H1 (cell line): ENCODE measurements at regions not wholly inside any gene's neighbourhood (a gene's known extent, or its start where the extent isn't known, plus 50 kb on each side); places are given as distances from the start of the nearest gene placed in this dataset.

Experiments
- CTCF ChIA-PET: fragments of 300-600 bp; sonication (Branson Sonifier 250); formaldehyde crosslinking; loops from one replicate; lab custom pipeline; 2021; ENCODE audit not compliant: partially characterized antibody; lab: Charles Lee
- POLR2A ChIA-PET: fragments of 300-600 bp; sonication (Branson Sonifier 250); formaldehyde crosslinking; loops from one replicate; lab custom pipeline; 2021; ENCODE audit warnings: inconsistent platforms; ENCODE audit not compliant: partially characterized antibody; lab: Charles Lee
- DNase-seq, 2 experiments: peaks; one replicate each; pipeline versions ENCODE4 v3.0.0 to v3.0.0-alpha.2; 2010 to 2022; ENCODE audit warnings: low spot score in 2 of 2, low read depth in 1 of 2, mixed read lengths in 1 of 2
- FAIRE-seq: peaks from 2 replicates; lab custom pipeline; 2011; peaks lifted over from hg19 to GRCh38; lab: Jason Lieb, UNC
- H2AFZ ChIP-seq: 2 replicates; pipeline ENCODE4 v1.8.1; 2012; ENCODE audit warnings: low read length, inconsistent platforms
- H2AK5ac ChIP-seq: 2 replicates; pipeline ENCODE4 v1.6.1; 2013; ENCODE audit warnings: low read depth, low read length
- H2BK120ac ChIP-seq: replicated peaks from 2 replicates; pipeline ENCODE3; 2013; ENCODE audit warnings: low read depth, low read length, inconsistent platforms
- H2BK12ac ChIP-seq: 2 replicates; pipeline ENCODE4 v1.6.1; 2013; ENCODE audit warnings: low read depth, low read length
- H2BK15ac ChIP-seq: 2 replicates; pipeline ENCODE4 v1.6.1; 2013; ENCODE audit warnings: low read length
- H2BK20ac ChIP-seq: 2 replicates; pipeline ENCODE4 v1.6.1; 2013; ENCODE audit warnings: low read length
- H2BK5ac ChIP-seq: 2 replicates; pipeline ENCODE4 v1.6.1; 2013; ENCODE audit warnings: low read depth, low read length
- H3K14ac ChIP-seq: 2 replicates; pipeline ENCODE4 v1.6.1; 2013; ENCODE audit warnings: inconsistent platforms; ENCODE audit not compliant: insufficient read length
- H3K18ac ChIP-seq: 2 replicates; pipeline ENCODE4 v1.6.1; 2013; ENCODE audit warnings: low read length; ENCODE audit errors: extremely low read depth
- H3K23ac ChIP-seq: 2 replicates; pipeline ENCODE4 v1.6.1; 2013; ENCODE audit warnings: inconsistent platforms; ENCODE audit not compliant: insufficient read length
- H3K23me2 ChIP-seq: 2 replicates; pipeline ENCODE4 v1.6.1; 2013; ENCODE audit warnings: low read depth, low read length
- H3K27ac ChIP-seq: 2 replicates; pipeline ENCODE4 v1.6.1; 2011; ENCODE audit warnings: low read depth, low read length, inconsistent platforms
- H3K27me3 ChIP-seq, 4 experiments: replicated peaks in 1 of 4; 1 replicate in 1 of 4; 2 replicates in 3 of 4; pipeline versions ENCODE4 v1.6.1 to v1.8.1; 2011 to 2013; ENCODE audit warnings: low read length in 3 of 4, mild to moderate bottlenecking in 3 of 4, inconsistent platforms in 2 of 4, mixed read lengths in 2 of 4, moderate library complexity in 1 of 4; ENCODE audit not compliant: control insufficient read depth in 3 of 4, insufficient read depth in 3 of 4; ENCODE audit errors: extremely low read depth in 1 of 4
- H3K36me3 ChIP-seq, 4 experiments: 2 replicates each; pipeline versions ENCODE4 v1.6.1 to v1.8.1; 2011 to 2013; ENCODE audit warnings: mild to moderate bottlenecking in 4 of 4, low read length in 3 of 4, moderate library complexity in 2 of 4, control low read depth in 1 of 4, inconsistent platforms in 1 of 4; ENCODE audit not compliant: insufficient read depth in 4 of 4, control insufficient read depth in 2 of 4
- H3K4ac ChIP-seq: replicated peaks from 2 replicates; pipeline ENCODE3; 2013; ENCODE audit warnings: low read length, low read depth, mixed read lengths, inconsistent platforms; ENCODE audit not compliant: insufficient read length
- H3K4me1 ChIP-seq, 4 experiments: replicated peaks in 1 of 4; 1 replicate in 1 of 4; 2 replicates in 3 of 4; pipeline versions ENCODE4 v1.6.1 to v1.8.1; 2011 to 2013; ENCODE audit warnings: low read length in 3 of 4, inconsistent platforms in 2 of 4, mixed read lengths in 1 of 4; ENCODE audit not compliant: insufficient read depth in 4 of 4, control insufficient read depth in 3 of 4
- H3K4me2 ChIP-seq, 2 experiments: 2 replicates each; pipeline versions ENCODE4 v1.6.1 to v1.8.1; 2011 to 2013; ENCODE audit warnings: low read depth in 2 of 2, low read length in 2 of 2, control low read depth in 1 of 2, inconsistent platforms in 1 of 2, mild to moderate bottlenecking in 1 of 2; ENCODE audit not compliant: insufficient read depth in 1 of 2
- H3K4me3 ChIP-seq, 4 experiments: fragments of 200-600, 300-600 bp in 1 of 4; sonication (generic), shearing (Covaris generic), sonication (Bioruptor Twin) in 1 of 4; 2 replicates each; pipeline versions ENCODE4 v1.5.1 to v1.8.1; 2011 to 2016; ENCODE audit warnings: low read length in 4 of 4, low read depth in 3 of 4, control low read depth in 2 of 4, inconsistent platforms in 2 of 4, mild to moderate bottlenecking in 2 of 4, mixed read lengths in 1 of 4, moderate library complexity in 1 of 4; ENCODE audit not compliant: insufficient read depth in 2 of 4; ENCODE audit errors: extremely low read depth in 1 of 4
- H3K56ac ChIP-seq: replicated peaks from 2 replicates; pipeline ENCODE3; 2013; ENCODE audit warnings: low read depth, mild to moderate bottlenecking, mixed read lengths, low read length, inconsistent platforms; ENCODE audit not compliant: insufficient read length
- H3K79me1 ChIP-seq: 2 replicates; pipeline ENCODE4 v1.6.1; 2013; ENCODE audit warnings: low read depth, low read length, control low read depth
- H3K79me2 ChIP-seq, 2 experiments: 2 replicates each; pipeline versions ENCODE4 v1.6.1 to v1.8.1; 2012 to 2013; ENCODE audit warnings: low read length in 2 of 2, mild to moderate bottlenecking in 2 of 2, inconsistent platforms in 1 of 2; ENCODE audit not compliant: insufficient read depth in 2 of 2, control insufficient read depth in 1 of 2
- H3K9ac ChIP-seq, 4 experiments: replicated peaks in 1 of 4; 1 replicate in 1 of 4; 2 replicates in 3 of 4; pipeline versions ENCODE4 v1.6.1 to v1.8.1; 2011 to 2013; ENCODE audit warnings: low read depth in 3 of 4, low read length in 3 of 4, control low read depth in 2 of 4, mild to moderate bottlenecking in 2 of 4, moderate library complexity in 2 of 4, inconsistent platforms in 1 of 4; ENCODE audit errors: extremely low read depth in 1 of 4
- H3K9me3 ChIP-seq, 2 experiments: 2 replicates each; pipeline versions ENCODE4 v1.6.1 to v1.8.1; 2012 to 2013; ENCODE audit warnings: mild to moderate bottlenecking in 2 of 2, moderate library complexity in 2 of 2, control low read depth in 1 of 2, inconsistent platforms in 1 of 2, low read depth in 1 of 2, low read length in 1 of 2, mixed read lengths in 1 of 2; ENCODE audit not compliant: insufficient read depth in 2 of 2
- H4K20me1 ChIP-seq, 2 experiments: replicated peaks in 1 of 2; 2 replicates each; pipeline versions ENCODE3 to v1.8.1; 2011 to 2013; ENCODE audit warnings: inconsistent platforms in 2 of 2, low read length in 2 of 2, mild to moderate bottlenecking in 1 of 2; ENCODE audit not compliant: insufficient read depth in 2 of 2, control insufficient read depth in 1 of 2
- H4K5ac ChIP-seq: 2 replicates; pipeline ENCODE4 v1.6.1; 2013; ENCODE audit warnings: low read length, low read depth, mixed read lengths, inconsistent platforms; ENCODE audit not compliant: insufficient read length
- H4K8ac ChIP-seq: 2 replicates; pipeline ENCODE4 v1.8.0; 2013; ENCODE audit warnings: mild to moderate bottlenecking, moderate library complexity, low read length, inconsistent platforms; ENCODE audit not compliant: insufficient read depth; ENCODE audit errors: extremely low read depth
- H4K91ac ChIP-seq: replicated peaks from 2 replicates; pipeline ENCODE3; 2013; ENCODE audit warnings: low read length, mixed read lengths, inconsistent platforms; ENCODE audit not compliant: insufficient read length
- NANOG ChIP-seq: IDR thresholded peaks from 2 replicates; pipeline ENCODE4 v1.6.1; 2011; ENCODE audit warnings: low read length, low read depth, mild to moderate bottlenecking, inconsistent platforms; ENCODE audit not compliant: insufficient read depth, poor library complexity, severe bottlenecking
- TAF7 ChIP-seq: optimal IDR thresholded peaks from 2 replicates; pipeline ENCODE3; 2011; ENCODE audit warnings: low read depth, mild to moderate bottlenecking, inconsistent platforms, low read length, moderate library complexity, borderline replicate concordance
- ZNF274 ChIP-seq: IDR thresholded peaks from 2 replicates; pipeline ENCODE4 v1.7.0; 2012; ENCODE audit warnings: low read length, borderline replicate concordance; ENCODE audit errors: extremely low read depth
- WGBS, 2 experiments: shearing (Covaris generic) in 1 of 2; methylation state at CpG; one replicate each; pipeline versions ENCODE4 v1.1.6 to v1.1.7; 2013 to 2015; ENCODE audit warnings: low lambda C conversion rate in 2 of 2, mixed read lengths in 2 of 2, inconsistent platforms in 1 of 2, low coverage in 1 of 2, missing lambda C conversion rate in 1 of 2; ENCODE audit not compliant: insufficient replicate concordance in 2 of 2, insufficient coverage in 1 of 2, insufficient read length in 1 of 2; ENCODE audit errors: extremely low coverage in 1 of 2, missing lambda C conversion rate in 1 of 2; 5-methylcytosine and 5-hydroxymethylcytosine counted together

- H4K20me1 ChIP-seq: no peaks in the 10 kb centered on the region
- DNase-seq (no peak), FAIRE-seq (no peak)
- H4K5ac ChIP-seq: no peak overlapping the region
- H2BK5ac ChIP-seq: no peak overlapping the region
- H4K91ac ChIP-seq: no peak overlapping the region
- no peak overlapping the region for H3K4me3 ChIP-seq
- H2BK120ac ChIP-seq: no peak overlapping the region
- H2AK5ac ChIP-seq: no peak overlapping the region
- ChIA-PET POLR2A (no interaction called here), CTCF (interaction anchor here (1.6 kb wide), 1 partner anchor 17 kb away, joined by 3 read pairs; no protein-coding TSS in a partner anchor)
- no peak overlapping the region for H3K18ac ChIP-seq
- H3K23ac ChIP-seq: no peak overlapping the region
- H3K23me2 ChIP-seq: no peaks in the 10 kb centered on the region
- H2BK15ac ChIP-seq: no peak overlapping the region
- H3K27me3 ChIP-seq: no peaks in the 10 kb centered on the region
- H4K8ac ChIP-seq: no peak overlapping the region
- no peaks in the 10 kb centered on the region for H3K79me2 ChIP-seq
- WGBS, 2 experiments: 86% methylated on average over 2 of the region's 2 CpGs; no CpG with 5 or more reads in 1 of the 2 experiments
- no peaks in the 10 kb centered on the region for H3K9me3 ChIP-seq
- H3K14ac ChIP-seq: no peak overlapping the region
- no peaks in the 10 kb centered on the region for H3K4me1 ChIP-seq
- no peak overlapping the region for H3K4me2 ChIP-seq
- TF ChIP-seq ZNF274 (no peak), TAF7 (no peak), NANOG (no peak)
- H3K9ac ChIP-seq: no peak overlapping the region
- no peak overlapping the region for H3K27ac ChIP-seq
- H2BK20ac ChIP-seq: no peak overlapping the region
- no peaks in the 10 kb centered on the region for H3K36me3 ChIP-seq
- no peak overlapping the region for H3K56ac ChIP-seq
- H3K79me1 ChIP-seq: no peaks in the 10 kb centered on the region
- H2AFZ ChIP-seq: no peak overlapping the region
- no peak overlapping the region for H2BK12ac ChIP-seq
- H3K4ac ChIP-seq: no peak overlapping the region
Observed at GRCh38 chr3:166279636-166280035, 442.4 kb upstream of the BCHE start.
